HG03354 (cell line): ENCODE measurements at regions not wholly inside any gene's neighbourhood (a gene's known extent, or its start where the extent isn't known, plus 50 kb on each side); places are given as distances from the start of the nearest gene placed in this dataset.

ENCODE experiments used
- ATAC-seq: cut with Tn5 transposase; IDR thresholded peaks from one replicate; pipeline ENCODE4 v1.9.1; 2021; ENCODE audit warnings: mild to moderate bottlenecking; ENCODE audit not compliant: unreplicated experiment, poor library complexity, severe bottlenecking

- no peak for ATAC-seq
These were observed 1017.4 kb downstream of the SQOR start for GRCh38 chr15:46652266-46652665.

- ATAC-seq = no peak
These were observed 1020.2 kb downstream of the SQOR start for GRCh38 chr15:46654993-46655392.

GRCh38 chr15:46660096-46660842 lies 1025.4 kb downstream of the SQOR start:
- no peak for ATAC-seq

- no peak for ATAC-seq
These were observed 1035.4 kb downstream of the SQOR start for GRCh38 chr15:46670258-46670657.

- no peak for ATAC-seq
These were observed 1036.5 kb downstream of the SQOR start for GRCh38 chr15:46671336-46671735.

GRCh38 chr15:46672041-46672440 lies 1037.2 kb downstream of the SQOR start:
- ATAC-seq = no peak

GRCh38 chr15:46676233-46677206 lies 1040.8 kb upstream of the SEMA6D start:
- no peak for ATAC-seq

- ATAC-seq = no peak
These were observed 1039.8 kb upstream of the SEMA6D start for GRCh38 chr15:46677491-46677890.

GRCh38 chr15:46681901-46682300 lies 1035.4 kb upstream of the SEMA6D start:
- ATAC-seq = no peak

- no peak for ATAC-seq
These were observed 1034.1 kb upstream of the SEMA6D start for GRCh38 chr15:46682969-46683791.

GRCh38 chr15:46685096-46685495 lies 1032.2 kb upstream of the SEMA6D start:
- ATAC-seq = no peak

GRCh38 chr15:46685681-46686080 lies 1031.6 kb upstream of the SEMA6D start:
- ATAC-seq = no peak

- no peak for ATAC-seq
These were observed 1021.0 kb upstream of the SEMA6D start for GRCh38 chr15:46696281-46696680.

GRCh38 chr15:46701346-46701745 lies 1016.0 kb upstream of the SEMA6D start:
- no peak for ATAC-seq

- no peak for ATAC-seq
These were observed 1015.4 kb upstream of the SEMA6D start for GRCh38 chr15:46701896-46702295.

GRCh38 chr15:46703020-46703861 lies 1014.1 kb upstream of the SEMA6D start:
- no peak for ATAC-seq

GRCh38 chr15:46703871-46704637 lies 1013.3 kb upstream of the SEMA6D start:
- ATAC-seq = no peak

- ATAC-seq = no peak
These were observed 1009.9 kb upstream of the SEMA6D start for GRCh38 chr15:46707452-46707851.
